ENCODE measurements at regions not wholly inside any gene's neighbourhood (a gene's known extent, or its start where the extent isn't known, plus 50 kb on each side); places are given as distances from the start of the nearest gene placed in this dataset.
A peak's percentile ranks its signal among the peaks of the same experiment; 100 is the strongest.

- H3K27ac ChIP-seq (ENCODE audit: low read depth, low read length): no peak overlapping the region
- H3K4me3 ChIP-seq (ENCODE audit: low read length in 3 of 3): no peak overlapping the region
- no peak overlapping the region for H3K9ac ChIP-seq (ENCODE audit: low read depth in 1 of 3, low read length in 3 of 3)
- H3K27me3 ChIP-seq (ENCODE audit: control insufficient read depth in 3 of 3, insufficient read depth in 3 of 3, low read length in 3 of 3): no peaks in the 10 kb centered on the region
- no peaks in the 10 kb centered on the region for H3K9me3 ChIP-seq (ENCODE audit: control insufficient read depth in 3 of 3, low read length in 3 of 3)
- H3K4me1 ChIP-seq (ENCODE audit: control insufficient read depth in 3 of 3, insufficient read depth in 3 of 3, low read length in 3 of 3): no peaks in the 10 kb centered on the region
- no peaks in the 10 kb centered on the region for H3K36me3 ChIP-seq (ENCODE audit: control insufficient read depth in 3 of 3, insufficient read depth in 3 of 3, low read length in 3 of 3)
Observed at GRCh38 chr1:83706354-83706938, 292.5 kb downstream of the TTLL7 start.

- no peaks in the 10 kb centered on the region for H3K4me1 ChIP-seq (ENCODE audit: control insufficient read depth in 3 of 3, insufficient read depth in 3 of 3, low read length in 3 of 3)
- no peaks in the 10 kb centered on the region for H3K27me3 ChIP-seq (ENCODE audit: control insufficient read depth in 3 of 3, insufficient read depth in 3 of 3, low read length in 3 of 3)
- H3K36me3 ChIP-seq (ENCODE audit: control insufficient read depth in 3 of 3, insufficient read depth in 3 of 3, low read length in 3 of 3): no peaks in the 10 kb centered on the region
- H3K4me3 ChIP-seq (ENCODE audit: low read length in 3 of 3): no peak overlapping the region
- no peak overlapping the region for H3K27ac ChIP-seq (ENCODE audit: low read depth, low read length)
- no peak overlapping the region for H3K9ac ChIP-seq (ENCODE audit: low read depth in 1 of 3, low read length in 3 of 3)
- H3K9me3 ChIP-seq (ENCODE audit: control insufficient read depth in 3 of 3, low read length in 3 of 3): no peaks in the 10 kb centered on the region
Observed at GRCh38 chr1:83705091-83705490, 293.8 kb downstream of the TTLL7 start.

GRCh38 chr1:83704350-83704749, 294.6 kb downstream of the TTLL7 start:
- Histone ChIP-seq H3K9ac (ENCODE audit: low read depth in 1 of 3, low read length in 3 of 3) (no peak overlapping the region), H3K4me1 (ENCODE audit: control insufficient read depth in 3 of 3, insufficient read depth in 3 of 3, low read length in 3 of 3) (no peaks in the 10 kb centered on the region), H3K27me3 (ENCODE audit: control insufficient read depth in 3 of 3, insufficient read depth in 3 of 3, low read length in 3 of 3) (no peaks in the 10 kb centered on the region), H3K36me3 (ENCODE audit: control insufficient read depth in 3 of 3, insufficient read depth in 3 of 3, low read length in 3 of 3) (no peaks in the 10 kb centered on the region), H3K9me3 (ENCODE audit: control insufficient read depth in 3 of 3, low read length in 3 of 3) (no peaks in the 10 kb centered on the region), H3K4me3 (ENCODE audit: low read length in 3 of 3) (no peak overlapping the region), H3K27ac (ENCODE audit: low read depth, low read length) (no peak overlapping the region)

GRCh38 chr1:83702356-83702755, 296.6 kb downstream of the TTLL7 start:
- H3K4me1 ChIP-seq (ENCODE audit: control insufficient read depth in 3 of 3, insufficient read depth in 3 of 3, low read length in 3 of 3): no peaks in the 10 kb centered on the region
- H3K9ac ChIP-seq (ENCODE audit: low read depth in 1 of 3, low read length in 3 of 3): no peak overlapping the region
- H3K27ac ChIP-seq (ENCODE audit: low read depth, low read length): no peak overlapping the region
- H3K27me3 ChIP-seq (ENCODE audit: control insufficient read depth in 3 of 3, insufficient read depth in 3 of 3, low read length in 3 of 3): no peaks in the 10 kb centered on the region
- no peak overlapping the region for H3K4me3 ChIP-seq (ENCODE audit: low read length in 3 of 3)
- H3K36me3 ChIP-seq (ENCODE audit: control insufficient read depth in 3 of 3, insufficient read depth in 3 of 3, low read length in 3 of 3): no peaks in the 10 kb centered on the region
- peaks cover 0 to 2% (median 0%) of the 10 kb centered on the region in 3 donors for H3K9me3 ChIP-seq (ENCODE audit: control insufficient read depth in 3 of 3, low read length in 3 of 3)

GRCh38 chr1:83701355-83701754, 297.6 kb downstream of the TTLL7 start:
- Histone ChIP-seq H3K27me3 (ENCODE audit: control insufficient read depth in 3 of 3, insufficient read depth in 3 of 3, low read length in 3 of 3) (no peaks in the 10 kb centered on the region), H3K4me3 (ENCODE audit: low read length in 3 of 3) (no peak overlapping the region), H3K36me3 (ENCODE audit: control insufficient read depth in 3 of 3, insufficient read depth in 3 of 3, low read length in 3 of 3) (no peaks in the 10 kb centered on the region), H3K9me3 (ENCODE audit: control insufficient read depth in 3 of 3, low read length in 3 of 3) (peaks cover 0 to 2% (median 0%) of the 10 kb centered on the region in 3 donors), H3K9ac (ENCODE audit: low read depth in 1 of 3, low read length in 3 of 3) (no peak overlapping the region), H3K27ac (ENCODE audit: low read depth, low read length) (no peak overlapping the region), H3K4me1 (ENCODE audit: control insufficient read depth in 3 of 3, insufficient read depth in 3 of 3, low read length in 3 of 3) (no peaks in the 10 kb centered on the region)

GRCh38 chr1:83698644-83699043, 300.3 kb downstream of the TTLL7 start:
- H3K4me3 ChIP-seq (ENCODE audit: low read length in 3 of 3): no peak overlapping the region

GRCh38 chr1:83697961-83698360, 301.0 kb downstream of the TTLL7 start:
- Histone ChIP-seq H3K9me3 (ENCODE audit: control insufficient read depth in 3 of 3, low read length in 3 of 3) (peaks cover 0 to 2% (median 0%) of the 10 kb centered on the region in 3 donors), H3K27me3 (ENCODE audit: control insufficient read depth in 3 of 3, insufficient read depth in 3 of 3, low read length in 3 of 3) (no peaks in the 10 kb centered on the region), H3K36me3 (ENCODE audit: control insufficient read depth in 3 of 3, insufficient read depth in 3 of 3, low read length in 3 of 3) (no peaks in the 10 kb centered on the region), H3K4me3 (ENCODE audit: low read length in 3 of 3) (no peak overlapping the region), H3K27ac (ENCODE audit: low read depth, low read length) (no peak overlapping the region), H3K4me1 (ENCODE audit: control insufficient read depth in 3 of 3, insufficient read depth in 3 of 3, low read length in 3 of 3) (peaks cover 2 to 15% (median 5%) of the 10 kb centered on the region in 3 donors), H3K9ac (ENCODE audit: low read depth in 1 of 3, low read length in 3 of 3) (no peak overlapping the region)

More at GRCh38 chr1:83698644-83699043, 300.3 kb downstream of the TTLL7 start:
- H3K9me3 ChIP-seq (ENCODE audit: control insufficient read depth in 3 of 3, low read length in 3 of 3): peaks cover 0 to 2% (median 0%) of the 10 kb centered on the region in 3 donors
- H3K4me1 ChIP-seq (ENCODE audit: control insufficient read depth in 3 of 3, insufficient read depth in 3 of 3, low read length in 3 of 3): peaks cover 0 to 9% (median 5%) of the 10 kb centered on the region in 3 donors
- H3K36me3 ChIP-seq (ENCODE audit: control insufficient read depth in 3 of 3, insufficient read depth in 3 of 3, low read length in 3 of 3): no peaks in the 10 kb centered on the region
- H3K27me3 ChIP-seq (ENCODE audit: control insufficient read depth in 3 of 3, insufficient read depth in 3 of 3, low read length in 3 of 3): no peaks in the 10 kb centered on the region
- no peak overlapping the region for H3K9ac ChIP-seq (ENCODE audit: low read depth in 1 of 3, low read length in 3 of 3)
- H3K27ac ChIP-seq (ENCODE audit: low read depth, low read length): no peak overlapping the region

GRCh38 chr1:83697220-83697619, 301.7 kb downstream of the TTLL7 start:
- H3K27me3 ChIP-seq (ENCODE audit: control insufficient read depth in 3 of 3, insufficient read depth in 3 of 3, low read length in 3 of 3): no peaks in the 10 kb centered on the region
- no peaks in the 10 kb centered on the region for H3K36me3 ChIP-seq (ENCODE audit: control insufficient read depth in 3 of 3, insufficient read depth in 3 of 3, low read length in 3 of 3)
- H3K9me3 ChIP-seq (ENCODE audit: control insufficient read depth in 3 of 3, low read length in 3 of 3): peaks cover 0 to 2% (median 0%) of the 10 kb centered on the region in 3 donors
- no peak overlapping the region for H3K4me3 ChIP-seq (ENCODE audit: low read length in 3 of 3)
- no peak overlapping the region for H3K27ac ChIP-seq (ENCODE audit: low read depth, low read length)
- H3K4me1 ChIP-seq (ENCODE audit: control insufficient read depth in 3 of 3, insufficient read depth in 3 of 3, low read length in 3 of 3): peaks cover 2 to 19% (median 5%) of the 10 kb centered on the region in 3 donors
- no peak overlapping the region for H3K9ac ChIP-seq (ENCODE audit: low read depth in 1 of 3, low read length in 3 of 3)

- Histone ChIP-seq H3K4me3 (ENCODE audit: low read length in 3 of 3) (peak overlapping the region in 1 of 3 donors; percentile 11), H3K27ac (ENCODE audit: low read depth, low read length) (no peak overlapping the region)
Observed at GRCh38 chr1:83694449-83694848, 304.5 kb downstream of the TTLL7 start.

GRCh38 chr1:83693427-83694126, 305.4 kb downstream of the TTLL7 start:
- H3K27ac ChIP-seq (ENCODE audit: low read depth, low read length): no peak overlapping the region
- H3K9me3 ChIP-seq (ENCODE audit: control insufficient read depth in 3 of 3, low read length in 3 of 3): no peaks in the 10 kb centered on the region
- H3K4me3 ChIP-seq (ENCODE audit: low read length in 3 of 3): peak overlapping the region; percentile 30 to 69 (median 56)
- H3K36me3 ChIP-seq (ENCODE audit: control insufficient read depth in 3 of 3, insufficient read depth in 3 of 3, low read length in 3 of 3): no peaks in the 10 kb centered on the region
- peak overlapping the region in 2 of 3 donors; percentile 45 to 46 for H3K9ac ChIP-seq (ENCODE audit: low read depth in 1 of 3, low read length in 3 of 3)
- peaks cover 2 to 19% (median 5%) of the 10 kb centered on the region in 3 donors for H3K4me1 ChIP-seq (ENCODE audit: control insufficient read depth in 3 of 3, insufficient read depth in 3 of 3, low read length in 3 of 3)
- no peaks in the 10 kb centered on the region for H3K27me3 ChIP-seq (ENCODE audit: control insufficient read depth in 3 of 3, insufficient read depth in 3 of 3, low read length in 3 of 3)

More at GRCh38 chr1:83694449-83694848, 304.5 kb downstream of the TTLL7 start:
- Histone ChIP-seq H3K36me3 (ENCODE audit: control insufficient read depth in 3 of 3, insufficient read depth in 3 of 3, low read length in 3 of 3) (no peaks in the 10 kb centered on the region), H3K9ac (ENCODE audit: low read depth in 1 of 3, low read length in 3 of 3) (no peak overlapping the region), H3K4me1 (ENCODE audit: control insufficient read depth in 3 of 3, insufficient read depth in 3 of 3, low read length in 3 of 3) (peaks cover 2 to 19% (median 5%) of the 10 kb centered on the region in 3 donors), H3K27me3 (ENCODE audit: control insufficient read depth in 3 of 3, insufficient read depth in 3 of 3, low read length in 3 of 3) (no peaks in the 10 kb centered on the region), H3K9me3 (ENCODE audit: control insufficient read depth in 3 of 3, low read length in 3 of 3) (peaks cover 0 to 2% (median 0%) of the 10 kb centered on the region in 3 donors)

Measured in skeletal muscle tissue (tissue), 3 donors.